Iris pigment epithelial cell (primary cell): ENCODE measurements at regions not wholly inside any gene's neighbourhood (a gene's known extent, or its start where the extent isn't known, plus 50 kb on each side); places are given as distances from the start of the nearest gene placed in this dataset.
"Not testable (repeated sequence)": the region's sequence is repeated elsewhere in the genome, so short reads cannot be mapped to it uniquely, and the experiment has no call there.

ENCODE experiments used
- DNase-seq: peaks from one replicate; pipeline ENCODE4 v3.0.0-alpha.2; 2011; ENCODE audit warnings: low read depth

DNA sequence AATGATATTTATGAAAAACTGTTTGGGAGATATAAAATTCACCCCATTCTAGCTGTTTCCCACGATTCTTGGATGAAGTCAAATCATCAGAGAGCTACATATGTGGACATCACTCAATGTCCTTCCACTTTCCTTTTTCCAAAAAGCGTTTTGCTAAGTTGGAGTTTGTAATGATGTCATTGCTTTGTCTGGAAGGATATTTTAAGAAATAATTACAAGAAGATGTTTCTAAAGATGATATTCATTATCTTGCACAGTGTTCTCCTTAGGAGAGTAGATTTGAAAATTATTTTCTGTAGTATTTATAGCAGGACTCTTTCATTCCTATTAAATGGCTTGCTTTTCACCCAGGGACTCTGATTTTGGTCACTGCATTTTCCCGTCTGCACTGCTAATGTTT lies 851.2 kb downstream of the EFNB2 start:
- no peak for DNase-seq

DNA sequence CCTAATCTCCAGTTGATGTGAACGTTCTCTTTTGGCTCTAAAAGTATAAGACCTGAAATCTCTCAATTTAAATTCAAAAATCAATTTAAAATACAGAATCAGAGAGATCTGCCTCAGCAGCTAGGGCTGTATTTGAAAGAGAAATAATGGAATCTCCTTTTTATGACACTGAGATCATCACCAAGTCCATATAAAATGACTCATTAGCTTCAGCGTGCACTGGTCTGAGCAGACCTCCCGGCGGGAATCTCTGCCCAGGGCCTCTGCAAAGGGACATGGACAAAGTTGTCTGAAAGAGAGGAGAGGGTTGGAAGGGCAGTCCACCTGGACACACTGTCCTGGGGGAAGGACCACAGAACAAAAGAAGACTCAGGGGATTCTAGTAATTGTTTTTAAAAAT lies 855.6 kb downstream of the EFNB2 start:
- no peak for DNase-seq

DNA sequence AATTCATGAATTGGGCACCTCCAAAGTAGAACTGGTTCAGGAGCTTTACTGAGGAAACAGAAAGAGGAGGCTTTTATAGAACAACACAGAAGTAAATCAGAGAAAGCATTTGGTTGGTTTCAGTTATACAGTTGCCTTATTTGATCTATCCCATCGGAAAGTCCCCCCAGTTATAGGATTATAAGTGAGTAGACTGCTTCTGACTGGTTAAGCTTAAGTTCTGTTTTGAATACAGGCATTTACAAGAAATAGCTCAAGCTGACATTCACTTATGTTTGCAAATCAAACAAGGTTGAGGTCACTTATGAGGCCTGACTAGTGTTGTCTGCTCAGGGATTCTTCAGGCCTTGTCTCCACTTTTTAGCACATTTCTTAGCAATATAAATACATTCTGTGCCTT lies 857.4 kb downstream of the EFNB2 start:
- DNase-seq: no peak

DNA sequence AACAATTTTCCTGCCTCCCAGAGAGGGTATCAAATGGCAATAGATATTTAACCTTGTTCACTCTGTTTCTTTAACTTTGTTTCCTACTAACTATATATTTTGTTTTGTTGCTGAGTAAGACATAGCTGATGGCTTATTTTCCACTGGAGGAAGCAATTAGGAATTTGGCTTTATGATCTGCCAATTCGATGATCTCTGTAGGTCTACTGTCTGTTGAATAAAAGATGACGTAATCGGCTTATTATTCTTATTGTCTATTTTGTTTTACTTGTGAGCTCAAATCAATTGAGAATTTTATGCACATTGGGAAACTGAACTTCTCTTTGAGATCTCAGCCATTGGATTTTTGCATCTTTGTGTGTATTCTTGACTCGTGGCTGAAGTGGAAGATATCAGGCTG lies 862.6 kb downstream of the EFNB2 start:
- DNase-seq: no peak

DNA sequence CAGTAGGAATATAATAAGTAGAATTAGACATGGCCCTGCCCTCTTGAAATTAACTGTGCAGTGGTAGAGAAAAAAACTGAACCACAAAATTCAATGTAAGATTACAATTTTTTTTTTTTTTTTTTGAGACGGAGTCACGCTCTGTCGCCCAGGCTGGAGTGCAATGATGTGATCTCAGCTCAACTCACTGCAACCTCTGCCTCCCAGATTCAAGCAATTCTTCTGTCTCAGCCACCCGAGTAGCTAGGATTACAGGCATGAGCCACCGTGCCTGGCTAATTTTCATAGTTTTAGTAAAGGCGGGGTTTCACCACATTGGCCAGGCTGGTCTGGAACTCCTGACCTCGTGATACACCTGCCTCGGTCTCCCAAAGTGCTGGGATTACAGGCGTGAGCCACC lies 864.3 kb downstream of the EFNB2 start:
- DNase-seq: not testable (repeated sequence)

DNA sequence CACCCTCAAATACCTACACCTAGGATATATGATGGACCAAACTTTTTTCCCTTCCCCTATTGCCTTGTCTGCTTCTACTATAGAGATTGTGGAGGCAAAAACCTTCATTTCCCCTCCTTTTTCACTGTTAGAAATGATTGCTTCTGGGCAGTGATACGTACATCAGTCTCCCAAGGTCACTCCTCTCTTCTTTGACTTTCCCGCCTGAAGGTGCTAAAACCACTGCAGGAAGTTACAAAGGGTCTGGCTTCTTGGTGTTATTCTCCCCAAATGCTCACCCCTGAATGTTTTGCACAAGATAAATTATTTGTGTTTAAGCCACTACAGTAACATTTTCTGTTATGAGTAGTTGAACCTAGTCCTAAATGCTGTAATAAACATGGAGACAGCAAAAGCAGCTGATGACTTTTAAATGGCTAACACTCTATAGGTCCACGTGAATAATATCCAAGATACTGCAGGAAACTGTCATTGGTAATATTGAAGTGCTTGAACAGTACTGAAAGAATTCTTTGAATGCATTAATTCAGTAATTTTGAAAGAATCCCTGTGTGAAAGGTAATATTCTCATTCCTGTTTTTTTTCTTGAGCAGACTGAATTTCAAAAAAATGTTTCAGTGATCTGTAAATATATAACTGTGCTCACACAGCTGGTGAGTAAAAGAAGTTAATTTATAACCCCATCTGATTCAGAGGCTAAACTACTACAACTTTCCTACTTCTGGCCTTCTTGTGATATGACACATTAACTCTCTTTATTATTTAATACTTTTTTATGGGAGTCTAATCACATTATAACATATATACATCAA lies 865.1 kb downstream of the EFNB2 start:
- no peak for DNase-seq

DNA sequence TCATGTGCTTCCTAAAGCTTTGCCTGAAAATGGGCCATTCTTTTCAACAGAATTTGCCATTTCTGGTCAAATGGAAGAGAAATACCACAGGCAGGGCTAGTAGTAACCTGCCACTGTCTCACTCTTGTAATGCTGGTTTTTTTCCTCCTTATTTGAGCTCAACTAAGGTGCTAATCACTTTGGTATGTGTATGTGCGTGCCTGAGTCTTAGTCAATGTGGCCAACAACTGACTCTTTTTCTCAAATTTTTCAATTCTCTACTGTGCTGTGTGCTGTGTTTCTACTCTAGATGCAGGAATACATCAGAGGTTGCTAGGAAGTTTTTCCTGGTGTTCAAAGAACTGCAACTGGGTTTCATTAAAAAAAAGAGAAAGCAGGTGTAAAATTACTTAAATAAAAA lies 870.2 kb downstream of the EFNB2 start:
- DNase-seq: peak; percentile 69

DNA sequence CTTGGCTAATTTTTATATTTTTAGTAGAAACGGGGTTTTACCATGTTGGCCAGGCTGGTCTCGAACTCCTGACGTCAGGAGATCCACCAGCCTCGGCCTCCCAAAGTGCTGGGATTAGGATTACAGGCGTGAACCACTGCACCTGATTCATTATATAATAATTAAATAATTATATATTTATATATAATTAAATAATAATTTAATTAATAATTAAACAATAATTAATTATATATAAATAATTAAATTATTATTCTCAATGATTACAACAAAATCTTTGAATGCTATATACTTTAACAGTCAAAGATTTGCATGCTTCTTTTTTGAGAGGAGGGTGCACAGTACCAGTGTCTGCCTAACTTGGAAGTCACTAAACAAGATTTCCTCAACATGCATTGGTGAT lies 872.3 kb downstream of the EFNB2 start:
- no peak for DNase-seq

DNA sequence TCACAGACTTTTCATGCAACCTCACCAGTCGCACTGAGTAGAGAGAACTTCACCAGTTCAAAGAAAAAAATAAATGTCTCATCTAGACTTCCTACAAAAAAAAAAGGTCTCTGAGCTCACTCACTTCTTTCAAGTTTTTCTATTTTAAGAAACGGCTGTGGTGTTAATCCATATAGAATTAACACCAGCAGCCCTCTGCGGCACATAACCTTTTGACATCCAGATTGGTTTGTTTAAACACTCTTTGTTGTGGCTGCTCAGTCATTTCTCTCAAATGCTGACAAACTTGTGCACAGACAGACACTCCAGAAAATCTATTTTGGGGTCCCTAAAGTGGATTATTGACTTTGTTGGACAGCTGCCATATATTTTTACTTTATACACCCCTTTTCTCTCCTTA lies 874.9 kb downstream of the EFNB2 start:
- DNase-seq: no peak

DNA sequence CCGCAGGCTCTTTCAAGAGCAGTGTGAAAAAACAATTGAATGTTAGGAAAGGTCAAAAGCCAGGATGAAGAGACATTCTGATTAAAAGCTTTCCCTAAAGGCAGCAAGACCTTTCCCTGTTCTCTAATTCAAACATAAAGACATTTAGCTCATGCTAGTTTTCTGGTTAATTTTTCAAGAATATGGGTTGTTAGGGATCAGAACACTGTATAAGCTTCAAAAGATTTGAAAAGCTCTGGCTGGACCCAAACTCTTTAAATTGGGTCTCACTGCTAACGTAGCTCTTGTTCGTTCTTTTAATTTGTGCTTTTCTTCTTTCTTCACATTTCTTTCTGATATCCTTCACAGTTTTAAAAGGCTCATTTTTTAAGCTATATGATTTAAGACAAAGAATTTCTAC lies 877.0 kb downstream of the EFNB2 start:
- no peak for DNase-seq

DNA sequence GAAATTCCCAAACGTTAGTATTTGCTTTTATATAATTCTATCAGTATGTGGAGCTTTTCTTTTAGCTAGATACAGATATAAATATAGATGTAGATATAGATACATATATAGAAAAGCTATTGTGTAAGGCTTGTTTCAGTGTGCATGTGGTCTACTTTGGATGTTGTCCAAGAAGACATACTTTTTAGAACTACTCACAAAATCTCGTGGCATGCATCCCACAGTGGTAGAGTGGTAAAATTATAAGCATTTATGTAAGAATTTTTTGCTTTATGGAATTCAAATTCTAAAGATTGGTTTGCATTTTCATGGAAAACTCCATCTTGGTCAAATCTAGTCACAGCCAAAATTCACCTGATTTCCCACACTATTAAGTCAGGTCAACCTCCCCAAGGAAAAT lies 880.4 kb downstream of the EFNB2 start:
- peak; percentile 90 for DNase-seq

DNA sequence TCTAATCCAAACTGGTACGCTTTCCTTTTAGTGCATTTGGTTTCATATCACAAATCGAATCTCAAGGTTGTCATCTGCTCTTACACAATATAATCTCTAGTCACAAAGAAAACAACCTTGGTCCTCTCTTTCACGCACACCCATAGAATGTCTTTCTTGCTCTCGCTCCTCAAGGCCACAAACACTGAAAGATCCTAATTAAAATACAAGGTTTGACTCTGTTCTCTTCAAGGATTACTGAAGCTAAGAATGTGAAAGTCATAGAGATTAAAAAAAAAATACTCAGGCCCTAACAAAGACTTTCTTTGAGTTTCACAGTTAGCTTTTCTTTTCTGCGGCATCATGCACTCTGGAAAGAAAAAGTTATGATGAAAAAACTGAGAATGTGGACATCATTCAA lies 891.5 kb downstream of the EFNB2 start:
- DNase-seq: no peak

DNA sequence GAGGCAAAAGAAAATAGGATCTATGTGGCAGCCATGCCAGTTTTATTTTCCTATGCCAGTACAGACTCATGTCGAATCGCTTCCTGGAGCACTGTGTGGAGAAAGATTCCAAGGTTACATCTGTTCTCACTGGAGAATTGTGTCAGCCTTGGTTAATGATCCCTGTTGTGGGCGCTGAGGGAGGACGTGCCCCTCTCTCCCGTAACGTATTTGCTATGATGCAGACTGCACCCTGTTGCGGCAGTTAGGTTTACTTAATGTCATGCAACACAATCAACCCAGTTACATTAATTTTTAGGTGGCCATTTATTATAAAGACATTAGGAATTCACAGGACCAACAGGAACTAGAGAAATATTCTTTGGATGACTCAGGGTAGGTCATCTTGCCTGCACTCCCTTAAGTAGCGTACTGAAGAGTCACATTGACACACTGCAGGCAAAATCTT lies 892.9 kb downstream of the EFNB2 start:
- peak; percentile 47 for DNase-seq

DNA sequence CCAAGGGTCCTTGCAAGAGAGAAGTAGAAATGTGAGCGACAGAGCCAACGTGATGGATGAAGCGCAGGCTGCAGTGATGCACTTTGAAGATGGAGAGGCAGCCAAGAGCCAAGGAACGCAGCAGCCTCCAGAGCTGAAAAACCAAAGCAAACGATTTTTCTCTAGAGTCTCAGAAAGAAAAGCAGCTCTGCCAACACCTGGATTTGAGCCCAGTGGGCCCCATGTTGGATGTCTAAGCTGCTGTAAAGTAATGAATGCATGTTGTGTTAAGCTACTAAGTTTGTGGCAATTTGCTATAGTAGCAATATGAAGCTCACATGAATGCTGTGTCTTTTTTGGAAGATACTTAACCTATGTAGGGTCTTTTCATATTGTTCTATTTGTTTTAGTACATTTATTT lies 894.3 kb downstream of the EFNB2 start:
- no peak for DNase-seq

DNA sequence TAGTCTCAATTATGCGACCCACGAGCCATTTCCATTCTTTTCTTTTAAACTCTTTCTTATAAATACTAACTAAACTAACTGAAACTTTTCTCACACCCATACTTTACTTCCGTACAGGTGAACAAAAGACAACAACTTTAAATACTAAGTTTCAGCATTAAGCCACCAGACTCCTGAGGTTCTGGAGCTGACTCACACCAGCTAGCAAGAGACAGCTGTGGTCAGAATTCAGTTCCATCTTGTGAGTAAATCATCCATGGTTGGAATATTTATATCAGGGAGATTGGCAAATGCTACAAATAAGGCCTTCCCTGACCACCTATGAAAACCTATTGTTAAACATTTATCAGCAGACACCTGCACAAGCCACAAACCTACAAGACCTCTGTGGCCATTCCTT lies 897.0 kb downstream of the EFNB2 start:
- peak; percentile 45 for DNase-seq

DNA sequence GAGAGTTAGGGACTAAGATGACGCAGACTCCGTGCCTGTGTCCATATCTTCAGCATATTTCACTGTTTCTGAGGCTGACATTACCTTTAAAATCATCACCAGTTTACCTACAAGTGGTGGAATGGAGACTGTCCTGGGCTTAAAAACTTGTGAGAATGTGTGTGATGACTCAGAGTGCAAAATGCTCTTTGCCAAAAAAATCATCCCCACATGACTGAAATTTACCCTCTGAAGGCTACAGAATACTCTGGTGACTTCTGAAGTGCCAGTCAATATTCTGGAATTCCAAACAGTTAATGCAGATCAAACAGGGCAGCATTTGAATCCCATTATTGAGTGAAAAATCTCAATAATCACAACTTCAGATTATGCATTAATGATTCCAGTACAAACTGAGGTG lies 901.4 kb downstream of the EFNB2 start:
- DNase-seq: no peak

DNA sequence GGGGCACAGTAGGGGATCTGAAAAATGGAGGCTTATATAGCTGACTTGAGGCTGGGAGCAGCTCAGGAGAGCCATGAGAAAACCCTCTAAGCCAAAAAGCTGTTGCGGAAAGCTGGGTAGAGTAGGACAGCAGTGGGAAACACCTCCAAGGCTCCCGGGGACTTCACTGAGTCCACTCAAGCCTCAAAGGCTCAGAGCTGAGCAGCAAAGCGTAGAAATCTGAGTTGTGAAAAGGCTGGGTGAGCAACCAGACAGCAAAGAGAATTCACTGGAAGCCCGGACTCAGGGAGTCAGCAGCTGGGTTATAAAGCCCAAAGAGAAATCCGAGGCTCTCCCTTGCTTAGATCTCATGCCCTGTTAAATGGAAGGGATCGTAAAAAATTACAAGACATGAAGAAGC lies 905.0 kb downstream of the EFNB2 start:
- DNase-seq: no peak

DNA sequence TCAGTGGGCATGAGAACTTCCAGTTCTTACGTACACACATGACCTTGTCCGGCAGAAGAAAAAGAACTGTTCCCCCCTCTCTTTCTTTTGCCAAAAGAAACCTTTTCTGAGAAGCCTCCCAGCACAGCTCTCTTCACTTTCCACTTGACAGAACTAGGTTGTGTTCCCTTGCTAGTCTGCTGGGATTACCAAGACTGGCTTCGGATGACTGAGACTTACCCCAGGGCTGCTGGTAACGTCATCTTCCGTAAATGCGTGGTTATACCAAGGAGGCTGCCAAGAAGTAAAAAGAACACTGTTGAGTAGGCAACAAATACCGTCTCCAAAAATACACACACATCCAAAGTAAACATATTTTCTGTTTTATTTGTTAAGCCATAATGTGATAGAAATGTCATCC lies 908.2 kb downstream of the EFNB2 start:
- DNase-seq: peak; percentile 68

DNA sequence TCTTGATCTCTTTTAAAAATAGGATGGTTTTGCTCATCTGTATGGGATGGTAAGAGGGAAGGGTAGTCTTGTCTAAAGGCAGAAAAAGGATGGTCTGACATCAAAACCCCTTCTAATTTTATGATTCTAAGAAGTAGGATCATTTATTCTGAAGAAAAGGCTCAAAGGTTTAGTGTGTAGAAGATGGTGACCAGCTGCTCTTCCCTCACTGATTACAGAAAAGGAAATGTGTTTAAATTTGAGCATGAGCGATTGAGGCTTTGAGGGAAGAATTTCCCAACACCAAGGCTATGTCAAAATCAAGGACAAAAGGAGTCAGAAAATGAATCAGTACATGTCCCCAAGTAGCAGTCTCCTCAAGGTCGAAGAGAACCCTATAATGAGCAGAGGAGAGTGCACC lies 909.8 kb downstream of the EFNB2 start:
- no peak for DNase-seq

DNA sequence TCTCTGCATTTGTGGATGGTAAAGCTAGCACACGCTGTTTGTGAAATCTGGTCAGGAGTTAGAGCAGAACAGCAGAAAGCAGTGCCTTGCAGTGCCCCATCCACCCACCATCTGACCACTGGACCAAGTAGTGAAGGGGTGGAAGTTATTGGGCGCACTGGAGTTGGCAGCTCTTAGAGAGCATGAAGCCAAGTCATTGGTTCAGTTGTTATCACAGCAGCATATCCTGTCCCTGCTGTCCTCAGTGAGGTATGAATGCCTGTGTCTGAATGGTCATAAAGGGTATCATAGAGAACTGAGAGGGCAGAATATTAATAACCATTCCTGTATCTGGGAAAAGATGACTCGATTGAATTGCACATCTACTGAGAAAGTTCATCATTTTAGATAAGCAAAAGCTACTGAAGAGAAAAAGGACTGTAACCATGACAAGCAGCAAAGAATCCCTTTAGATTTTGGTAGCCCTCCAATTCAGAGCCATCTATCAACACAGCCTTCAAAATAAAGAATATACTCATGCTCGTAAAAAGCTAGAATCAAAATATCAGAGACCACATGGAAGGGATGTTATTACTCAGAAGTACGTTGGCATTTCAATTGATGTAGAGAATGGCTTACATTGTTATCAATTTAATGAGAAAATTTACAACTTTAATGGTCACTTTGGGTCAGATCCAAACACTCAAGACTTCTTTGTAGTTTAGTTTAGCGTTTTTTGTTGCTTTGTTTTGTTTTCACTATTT lies 919.0 kb downstream of the EFNB2 start:
- no peak for DNase-seq

DNA sequence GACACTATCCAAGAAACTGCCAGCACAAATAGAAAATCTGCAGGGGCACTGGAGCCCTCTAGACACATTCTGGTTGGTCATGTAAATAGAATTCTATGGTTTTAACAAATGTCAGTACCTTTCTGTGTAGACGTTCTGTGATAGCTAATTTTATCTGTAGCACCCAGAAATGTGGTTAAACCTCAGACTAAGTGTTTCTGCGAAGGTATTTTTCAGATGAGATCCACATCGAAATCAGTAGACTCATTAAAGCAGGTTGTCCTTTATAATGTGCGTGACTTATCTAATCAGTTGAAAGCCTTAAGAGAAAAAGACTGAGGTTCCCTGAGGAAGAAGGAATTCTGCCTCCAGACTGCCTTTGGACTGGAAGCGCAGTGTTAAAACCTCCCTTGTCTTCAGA lies 922.9 kb downstream of the EFNB2 start:
- no peak for DNase-seq

DNA sequence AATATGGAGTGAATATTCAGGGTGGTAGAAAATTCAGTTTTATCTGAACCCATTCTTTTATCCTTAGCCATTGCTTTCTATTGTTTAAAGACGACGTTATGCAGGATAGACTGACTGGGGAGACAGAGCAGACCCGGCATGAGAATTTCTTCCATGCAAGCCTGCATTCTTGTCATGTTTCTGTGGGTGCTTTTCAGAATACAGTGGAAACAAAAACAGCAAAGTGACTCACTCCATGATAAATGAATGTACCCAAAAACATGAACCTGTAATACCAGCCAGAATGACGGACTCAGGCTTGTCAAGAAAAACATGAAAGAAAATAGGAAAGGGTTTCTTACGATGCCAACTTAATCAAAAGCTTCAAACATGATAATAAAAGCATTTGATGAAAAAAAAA lies 924.0 kb downstream of the EFNB2 start:
- DNase-seq: peak; percentile 91

DNA sequence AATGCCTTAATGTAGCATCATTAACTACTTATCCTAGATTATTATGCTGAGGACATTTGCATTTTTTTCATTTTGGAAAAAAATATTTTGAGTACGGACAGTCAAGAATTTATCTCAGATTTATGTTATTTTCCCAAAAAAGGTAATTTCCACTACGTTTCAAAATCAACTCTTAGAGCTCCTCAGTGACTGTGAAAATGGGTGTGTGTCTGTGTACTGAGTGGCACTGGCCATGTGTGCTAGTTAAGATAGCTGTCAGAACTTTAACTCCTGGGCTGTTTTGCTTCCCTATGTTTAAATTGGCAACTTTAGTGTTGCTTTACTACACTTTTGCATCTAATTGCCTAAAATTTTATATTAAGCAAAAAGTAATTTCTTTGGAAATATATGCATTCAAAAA lies 927.4 kb downstream of the EFNB2 start:
- DNase-seq: no peak

DNA sequence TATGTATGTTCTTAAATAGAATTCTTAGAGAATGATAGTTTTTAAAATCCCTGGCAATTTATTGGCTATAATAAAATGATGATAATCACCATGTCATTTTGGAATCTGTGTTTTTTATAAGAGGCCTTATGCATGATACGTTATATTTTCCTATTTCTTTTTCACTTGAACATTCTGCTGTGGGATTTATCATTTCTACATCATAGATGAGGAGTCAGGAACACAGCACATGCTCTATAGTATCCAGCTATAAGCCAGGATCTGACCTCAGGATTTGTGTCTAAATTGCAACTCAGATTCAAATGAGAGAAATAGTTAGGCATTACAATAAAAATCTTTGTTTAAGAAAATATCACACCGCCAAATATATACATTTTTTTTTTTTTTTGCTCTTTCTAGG lies 928.0 kb downstream of the EFNB2 start:
- DNase-seq: no peak
